ENCODE measurements at regions not wholly inside any gene's neighbourhood (a gene's known extent, or its start where the extent isn't known, plus 50 kb on each side); places are given as distances from the start of the nearest gene placed in this dataset.
"Not testable (repeated sequence)": the region's sequence is repeated elsewhere in the genome, so short reads cannot be mapped to it uniquely, and the experiment has no call there.

DNA sequence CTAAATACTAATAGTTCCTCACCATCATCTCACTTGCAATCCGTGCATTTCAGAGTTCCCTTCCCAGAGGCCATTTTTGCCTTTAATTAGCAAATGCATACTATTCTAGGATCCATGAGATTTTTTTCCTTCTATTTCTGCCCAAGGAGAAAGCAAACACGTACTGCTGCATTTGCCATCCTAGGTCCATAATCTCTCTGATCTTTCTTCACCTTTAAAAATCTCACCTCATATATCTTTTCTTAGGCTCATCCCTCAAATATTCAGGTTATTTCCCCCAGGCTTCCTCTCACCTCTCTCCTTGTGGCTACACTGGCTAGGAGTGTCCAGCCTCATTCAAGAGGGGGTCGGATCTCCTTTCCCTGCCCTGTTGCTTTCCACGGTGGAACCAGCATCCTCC lies 338.6 kb downstream of the SETD4 start:
- no peak overlapping the region for H3K27ac ChIP-seq (ENCODE audit: low read depth, low read length)
- H3K36me3 ChIP-seq (ENCODE audit: control insufficient read depth in 5 of 5, insufficient read depth in 5 of 5, low read length in 5 of 5), result no peaks in the 10 kb centered on the region
- no peaks in the 10 kb centered on the region for H3K27me3 ChIP-seq (ENCODE audit: control insufficient read depth in 5 of 5, insufficient read depth in 4 of 5, low read length in 5 of 5)
- H3K4me1 ChIP-seq (ENCODE audit: control insufficient read depth in 5 of 5, insufficient read depth in 5 of 5, low read length in 5 of 5), result peaks cover 0 to 14% (median 4%) of the 10 kb centered on the region in 5 donors
- no peak overlapping the region for H3K9ac ChIP-seq (ENCODE audit: low read length in 5 of 5)
- no peaks in the 10 kb centered on the region for H3K9me3 ChIP-seq (ENCODE audit: control insufficient read depth in 5 of 5, low read length in 5 of 5)
- no peak overlapping the region for H3K4me3 ChIP-seq (ENCODE audit: low read depth in 1 of 5, low read length in 5 of 5)

DNA sequence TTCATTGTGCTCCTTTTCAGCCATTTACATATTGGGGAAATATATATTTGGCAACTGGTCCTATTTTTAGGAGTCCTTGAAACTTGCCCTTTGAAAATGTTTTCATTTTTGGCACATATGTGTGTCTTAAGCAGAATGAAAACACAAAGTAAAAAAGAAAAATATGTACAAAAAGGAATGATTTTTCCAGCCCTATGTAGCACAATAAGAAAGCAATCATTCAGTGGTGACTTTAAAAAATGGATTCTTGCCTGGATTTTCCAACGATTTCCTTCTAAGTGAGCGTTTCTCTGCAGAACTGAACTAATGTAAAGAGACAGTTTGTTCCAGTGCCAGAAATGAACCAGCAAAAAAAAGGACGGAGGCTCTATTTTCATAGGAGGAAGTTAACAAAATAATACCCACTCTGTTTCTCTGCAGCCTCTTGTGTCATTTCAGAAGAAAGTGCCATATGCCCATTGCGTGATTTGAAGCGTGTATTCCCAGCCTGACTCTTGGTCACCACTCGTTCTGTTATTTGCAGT lies 340.1 kb downstream of the SETD4 start:
- Histone ChIP-seq H3K4me3 (ENCODE audit: low read depth in 1 of 5, low read length in 5 of 5) (no peak overlapping the region), H3K27me3 (ENCODE audit: control insufficient read depth in 5 of 5, insufficient read depth in 4 of 5, low read length in 5 of 5) (no peaks in the 10 kb centered on the region), H3K9me3 (ENCODE audit: control insufficient read depth in 5 of 5, low read length in 5 of 5) (no peaks in the 10 kb centered on the region), H3K4me1 (ENCODE audit: control insufficient read depth in 5 of 5, insufficient read depth in 5 of 5, low read length in 5 of 5) (peaks cover 0 to 14% (median 4%) of the 10 kb centered on the region in 5 donors), H3K36me3 (ENCODE audit: control insufficient read depth in 5 of 5, insufficient read depth in 5 of 5, low read length in 5 of 5) (no peaks in the 10 kb centered on the region), H3K27ac (ENCODE audit: low read depth, low read length) (no peak overlapping the region), H3K9ac (ENCODE audit: low read length in 5 of 5) (no peak overlapping the region)

DNA sequence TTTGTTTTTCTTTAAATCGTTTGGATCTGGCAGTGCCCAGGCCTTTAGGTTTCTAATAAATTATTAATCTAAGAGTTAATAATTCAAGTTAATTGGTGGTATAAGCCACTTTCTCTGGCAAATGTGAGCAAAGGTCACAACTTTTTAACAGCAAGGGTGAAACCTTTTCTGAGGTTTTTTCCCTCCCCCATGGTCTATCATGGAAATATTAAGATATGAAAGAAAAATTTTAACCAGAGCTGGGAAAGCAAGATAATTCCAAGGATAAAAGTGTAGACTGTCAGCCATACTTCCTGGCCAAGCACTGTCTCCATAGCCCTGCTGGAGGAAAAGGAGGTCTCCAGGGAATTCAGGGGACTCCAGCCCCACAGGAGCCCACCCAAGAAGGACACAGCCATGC lies 341.2 kb downstream of the SETD4 start:
- Histone ChIP-seq H3K4me1 (ENCODE audit: control insufficient read depth in 5 of 5, insufficient read depth in 5 of 5, low read length in 5 of 5) (peaks cover 0 to 14% (median 4%) of the 10 kb centered on the region in 5 donors), H3K9ac (ENCODE audit: low read length in 5 of 5) (no peak overlapping the region), H3K4me3 (ENCODE audit: low read depth in 1 of 5, low read length in 5 of 5) (no peak overlapping the region), H3K36me3 (ENCODE audit: control insufficient read depth in 5 of 5, insufficient read depth in 5 of 5, low read length in 5 of 5) (no peaks in the 10 kb centered on the region), H3K9me3 (ENCODE audit: control insufficient read depth in 5 of 5, low read length in 5 of 5) (no peaks in the 10 kb centered on the region), H3K27ac (ENCODE audit: low read depth, low read length) (no peak overlapping the region), H3K27me3 (ENCODE audit: control insufficient read depth in 5 of 5, insufficient read depth in 4 of 5, low read length in 5 of 5) (peaks cover 0 to 3% (median 0%) of the 10 kb centered on the region in 5 donors)

DNA sequence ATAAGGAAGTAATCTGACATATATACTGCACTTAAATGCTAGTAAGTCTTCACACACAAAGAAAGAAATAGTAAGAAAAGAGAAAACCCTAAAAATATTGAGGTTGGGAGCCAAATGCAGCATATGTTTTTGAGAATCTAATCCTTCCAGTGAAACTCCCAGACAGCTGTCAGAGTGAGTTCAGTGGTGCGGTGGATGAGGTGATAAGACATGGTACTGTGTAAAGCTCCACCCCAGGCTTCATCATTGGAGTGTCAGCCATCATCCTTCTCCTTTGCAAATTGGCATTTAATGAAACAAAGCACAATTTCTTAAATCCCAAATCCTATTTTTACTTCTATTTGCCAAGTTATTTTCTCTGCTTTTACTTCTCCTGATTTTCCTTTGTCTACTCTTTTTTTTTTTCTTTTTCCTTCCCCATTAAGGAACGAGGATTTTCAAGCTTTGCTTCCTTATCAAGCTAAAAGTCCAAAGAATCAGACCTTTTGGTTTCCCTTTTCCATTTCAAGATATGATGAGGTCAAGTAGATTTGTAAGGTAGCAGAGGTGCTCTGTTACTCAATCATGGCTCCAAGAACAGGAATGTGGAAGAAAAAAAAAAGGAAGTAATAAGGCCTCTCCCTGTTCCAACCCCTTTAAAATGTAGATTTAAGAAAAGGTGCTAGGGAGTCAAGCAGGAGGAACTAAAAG lies 343.3 kb downstream of the SETD4 start:
- H3K9ac ChIP-seq (ENCODE audit: low read length in 5 of 5), result no peak overlapping the region
- peaks cover 0 to 4% (median 3%) of the 10 kb centered on the region in 5 donors for H3K4me1 ChIP-seq (ENCODE audit: control insufficient read depth in 5 of 5, insufficient read depth in 5 of 5, low read length in 5 of 5)
- no peaks in the 10 kb centered on the region for H3K36me3 ChIP-seq (ENCODE audit: control insufficient read depth in 5 of 5, insufficient read depth in 5 of 5, low read length in 5 of 5)
- H3K4me3 ChIP-seq (ENCODE audit: low read depth in 1 of 5, low read length in 5 of 5), result no peak overlapping the region
- H3K27me3 ChIP-seq (ENCODE audit: control insufficient read depth in 5 of 5, insufficient read depth in 4 of 5, low read length in 5 of 5), result peaks cover 0 to 3% (median 0%) of the 10 kb centered on the region in 5 donors
- H3K27ac ChIP-seq (ENCODE audit: low read depth, low read length), result no peak overlapping the region
- H3K9me3 ChIP-seq (ENCODE audit: control insufficient read depth in 5 of 5, low read length in 5 of 5), result peaks cover 0 to 3% (median 0%) of the 10 kb centered on the region in 5 donors

DNA sequence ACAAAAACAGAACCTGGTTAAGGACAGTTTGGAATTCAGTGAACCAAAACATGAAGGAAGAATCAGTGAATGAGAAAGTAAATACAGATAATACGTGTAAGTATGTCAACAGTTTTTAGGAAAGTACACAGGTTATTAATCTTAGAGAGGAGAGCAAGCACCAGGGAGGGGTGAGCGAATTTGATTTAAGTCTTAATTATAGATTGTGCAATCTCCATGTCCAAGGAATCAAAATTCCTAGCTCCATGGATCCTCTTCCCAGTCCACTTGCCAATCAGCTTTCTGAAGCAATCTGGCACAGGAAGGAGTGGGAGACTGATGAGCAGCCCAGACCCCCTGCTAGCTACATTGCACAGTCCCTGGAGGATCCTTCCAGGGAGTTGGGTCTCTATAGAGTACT lies 346.4 kb downstream of the SETD4 start:
- Histone ChIP-seq H3K27me3 (ENCODE audit: control insufficient read depth in 5 of 5, insufficient read depth in 4 of 5, low read length in 5 of 5) (peaks cover 0 to 3% (median 0%) of the 10 kb centered on the region in 5 donors), H3K4me3 (ENCODE audit: low read depth in 1 of 5, low read length in 5 of 5) (no peak overlapping the region), H3K9ac (ENCODE audit: low read length in 5 of 5) (no peak overlapping the region), H3K36me3 (ENCODE audit: control insufficient read depth in 5 of 5, insufficient read depth in 5 of 5, low read length in 5 of 5) (no peaks in the 10 kb centered on the region), H3K9me3 (ENCODE audit: control insufficient read depth in 5 of 5, low read length in 5 of 5) (peaks cover 0 to 3% (median 0%) of the 10 kb centered on the region in 5 donors), H3K27ac (ENCODE audit: low read depth, low read length) (no peak overlapping the region), H3K4me1 (ENCODE audit: control insufficient read depth in 5 of 5, insufficient read depth in 5 of 5, low read length in 5 of 5) (no peaks in the 10 kb centered on the region)

DNA sequence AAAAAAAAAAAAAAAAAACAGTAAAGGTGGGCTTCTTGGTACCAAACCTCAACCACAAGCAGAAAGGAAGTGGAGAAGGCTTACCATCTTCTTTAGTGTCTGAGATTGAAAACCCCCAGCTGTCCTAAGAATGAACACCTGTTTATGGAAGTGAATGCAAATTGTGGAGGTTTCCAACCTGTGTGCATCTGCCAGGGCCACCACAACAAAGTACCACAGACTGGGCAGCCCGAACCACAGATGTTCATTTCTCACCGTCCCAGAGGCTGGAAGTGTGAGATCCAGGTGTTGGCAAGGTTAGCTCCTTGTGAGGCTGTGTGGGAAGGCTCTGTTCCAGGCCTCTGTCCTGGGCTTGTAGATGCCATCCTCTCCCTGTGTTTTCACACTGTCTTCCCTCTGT lies 348.7 kb downstream of the SETD4 start:
- Histone ChIP-seq H3K9ac (ENCODE audit: low read length in 5 of 5) (no peak overlapping the region), H3K4me3 (ENCODE audit: low read depth in 1 of 5, low read length in 5 of 5) (no peak overlapping the region), H3K27ac (ENCODE audit: low read depth, low read length) (no peak overlapping the region), H3K9me3 (ENCODE audit: control insufficient read depth in 5 of 5, low read length in 5 of 5) (peaks cover 0 to 3% (median 0%) of the 10 kb centered on the region in 5 donors), H3K4me1 (ENCODE audit: control insufficient read depth in 5 of 5, insufficient read depth in 5 of 5, low read length in 5 of 5) (no peaks in the 10 kb centered on the region), H3K36me3 (ENCODE audit: control insufficient read depth in 5 of 5, insufficient read depth in 5 of 5, low read length in 5 of 5) (no peaks in the 10 kb centered on the region), H3K27me3 (ENCODE audit: control insufficient read depth in 5 of 5, insufficient read depth in 4 of 5, low read length in 5 of 5) (peaks cover 0 to 3% (median 0%) of the 10 kb centered on the region in 5 donors)

DNA sequence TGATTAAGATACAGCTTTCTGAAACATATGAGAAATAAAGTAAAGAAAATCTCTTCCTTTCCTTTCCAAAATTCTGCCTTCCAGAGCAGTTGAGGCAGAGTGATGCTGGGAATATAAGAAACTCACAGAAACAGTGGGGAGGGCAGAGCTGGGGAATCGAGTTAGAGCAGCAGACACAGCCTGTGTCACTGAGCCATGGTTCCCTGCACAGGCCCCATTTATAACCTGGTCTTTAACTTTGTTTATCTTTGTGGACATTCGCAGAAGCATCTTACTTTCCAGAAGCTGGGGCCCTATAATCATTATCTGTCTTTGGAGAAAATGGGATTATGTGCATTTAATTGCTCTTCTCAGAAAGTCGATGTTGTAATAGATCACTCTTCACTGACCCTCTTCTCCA lies 349.1 kb downstream of the SETD4 start:
- Histone ChIP-seq H3K4me3 (ENCODE audit: low read depth in 1 of 5, low read length in 5 of 5) (no peak overlapping the region), H3K27me3 (ENCODE audit: control insufficient read depth in 5 of 5, insufficient read depth in 4 of 5, low read length in 5 of 5) (peaks cover 0 to 3% (median 0%) of the 10 kb centered on the region in 5 donors), H3K27ac (ENCODE audit: low read depth, low read length) (no peak overlapping the region), H3K4me1 (ENCODE audit: control insufficient read depth in 5 of 5, insufficient read depth in 5 of 5, low read length in 5 of 5) (no peaks in the 10 kb centered on the region), H3K9ac (ENCODE audit: low read length in 5 of 5) (no peak overlapping the region), H3K36me3 (ENCODE audit: control insufficient read depth in 5 of 5, insufficient read depth in 5 of 5, low read length in 5 of 5) (no peaks in the 10 kb centered on the region), H3K9me3 (ENCODE audit: control insufficient read depth in 5 of 5, low read length in 5 of 5) (peaks cover 0 to 3% (median 0%) of the 10 kb centered on the region in 5 donors)

DNA sequence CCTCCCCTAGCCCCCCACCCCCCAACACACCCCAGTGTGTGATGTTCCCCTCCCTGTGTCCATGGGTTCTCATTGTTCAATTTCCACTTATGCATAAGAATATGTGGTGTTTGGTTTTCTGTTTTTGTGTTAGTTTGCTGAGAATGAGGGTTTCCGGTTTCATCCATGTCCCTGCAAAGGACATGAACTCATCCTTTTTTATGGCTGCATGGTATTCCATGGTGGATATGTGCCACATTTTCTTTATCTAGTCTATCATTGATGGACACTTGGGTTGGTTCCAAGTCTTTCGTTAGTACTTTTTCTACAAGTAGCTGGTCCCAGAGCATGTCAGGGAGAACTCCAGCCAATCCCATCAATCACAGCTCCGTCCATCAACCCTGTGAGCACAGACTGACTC lies 350.3 kb downstream of the SETD4 start:
- H3K4me1 ChIP-seq (ENCODE audit: control insufficient read depth in 5 of 5, insufficient read depth in 5 of 5, low read length in 5 of 5); H3K36me3 ChIP-seq (ENCODE audit: control insufficient read depth in 5 of 5, insufficient read depth in 5 of 5, low read length in 5 of 5); H3K9ac ChIP-seq (ENCODE audit: low read length in 5 of 5); H3K27me3 ChIP-seq (ENCODE audit: control insufficient read depth in 5 of 5, insufficient read depth in 4 of 5, low read length in 5 of 5); H3K4me3 ChIP-seq (ENCODE audit: low read depth in 1 of 5, low read length in 5 of 5); H3K27ac ChIP-seq (ENCODE audit: low read depth, low read length); H3K9me3 ChIP-seq (ENCODE audit: control insufficient read depth in 5 of 5, low read length in 5 of 5): not testable (repeated sequence)

DNA sequence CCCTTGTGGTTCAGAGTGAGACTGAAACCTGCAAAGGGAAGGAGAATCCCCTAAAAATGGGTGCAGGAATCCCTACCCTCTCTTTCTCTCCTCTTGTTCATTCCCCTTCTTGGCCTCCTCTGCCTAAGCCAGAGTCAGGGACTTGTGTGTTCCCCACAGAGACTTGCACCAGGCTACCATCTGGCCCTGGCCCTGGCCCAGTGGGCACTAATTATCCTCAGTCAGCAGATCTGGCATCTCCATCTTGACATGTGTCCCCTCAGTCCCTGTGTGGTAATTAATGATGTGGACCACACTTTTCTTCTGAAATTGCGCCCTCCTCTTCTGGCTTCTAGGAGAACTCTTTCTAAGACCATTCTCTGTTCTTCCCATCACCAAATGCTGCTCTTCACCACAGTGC lies 354.4 kb downstream of the SETD4 start:
- no peak overlapping the region for H3K4me3 ChIP-seq (ENCODE audit: low read depth in 1 of 5, low read length in 5 of 5)
- no peaks in the 10 kb centered on the region for H3K9me3 ChIP-seq (ENCODE audit: control insufficient read depth in 5 of 5, low read length in 5 of 5)
- no peaks in the 10 kb centered on the region for H3K4me1 ChIP-seq (ENCODE audit: control insufficient read depth in 5 of 5, insufficient read depth in 5 of 5, low read length in 5 of 5)
- H3K36me3 ChIP-seq (ENCODE audit: control insufficient read depth in 5 of 5, insufficient read depth in 5 of 5, low read length in 5 of 5), result no peaks in the 10 kb centered on the region
- no peaks in the 10 kb centered on the region for H3K27me3 ChIP-seq (ENCODE audit: control insufficient read depth in 5 of 5, insufficient read depth in 4 of 5, low read length in 5 of 5)
- H3K9ac ChIP-seq (ENCODE audit: low read length in 5 of 5), result no peak overlapping the region
- no peak overlapping the region for H3K27ac ChIP-seq (ENCODE audit: low read depth, low read length)

DNA sequence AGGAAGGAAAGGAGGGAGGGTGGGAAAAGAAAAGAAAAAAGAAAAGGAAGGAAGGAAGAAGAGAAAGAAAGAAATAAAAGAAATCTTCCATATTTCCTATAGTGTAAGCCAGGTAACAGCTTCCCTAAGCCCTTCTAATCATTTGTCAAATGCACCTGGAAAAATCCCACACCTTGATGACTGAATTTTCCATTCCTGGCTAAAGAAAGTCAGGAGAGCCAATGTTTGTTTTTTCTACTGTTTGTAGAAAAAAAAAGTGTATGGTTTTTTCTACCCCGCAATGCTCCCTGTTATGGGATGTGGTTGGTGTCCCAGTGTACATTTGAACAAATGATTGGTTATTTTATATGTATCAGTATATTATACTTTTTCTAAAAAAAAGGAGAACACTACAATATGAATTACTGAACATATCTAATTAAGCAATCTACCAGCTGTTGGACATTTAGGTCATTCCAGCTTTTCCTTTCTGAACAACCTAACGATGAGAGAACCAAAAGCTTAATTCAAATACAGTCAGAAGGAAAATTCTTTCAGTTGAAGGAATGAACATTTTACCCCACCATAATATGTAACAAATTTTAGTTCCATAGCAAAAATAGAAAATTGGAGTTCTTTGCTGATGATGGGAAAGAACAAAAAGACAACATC lies 355.0 kb downstream of the SETD4 start:
- no peak overlapping the region for H3K27ac ChIP-seq (ENCODE audit: low read depth, low read length)
- H3K4me1 ChIP-seq (ENCODE audit: control insufficient read depth in 5 of 5, insufficient read depth in 5 of 5, low read length in 5 of 5), result no peaks in the 10 kb centered on the region
- no peaks in the 10 kb centered on the region for H3K9me3 ChIP-seq (ENCODE audit: control insufficient read depth in 5 of 5, low read length in 5 of 5)
- H3K27me3 ChIP-seq (ENCODE audit: control insufficient read depth in 5 of 5, insufficient read depth in 4 of 5, low read length in 5 of 5), result no peaks in the 10 kb centered on the region
- no peak overlapping the region for H3K4me3 ChIP-seq (ENCODE audit: low read depth in 1 of 5, low read length in 5 of 5)
- H3K36me3 ChIP-seq (ENCODE audit: control insufficient read depth in 5 of 5, insufficient read depth in 5 of 5, low read length in 5 of 5), result no peaks in the 10 kb centered on the region
- H3K9ac ChIP-seq (ENCODE audit: low read length in 5 of 5), result no peak overlapping the region

Measured in subcutaneous abdominal adipose tissue (tissue), 5 donors.